ENCODE measurements at regions not wholly inside any gene's neighbourhood (a gene's known extent, or its start where the extent isn't known, plus 50 kb on each side); places are given as distances from the start of the nearest gene placed in this dataset.
"Not testable (repeated sequence)": the region's sequence is repeated elsewhere in the genome, so short reads cannot be mapped to it uniquely, and the experiment has no call there.

DNA sequence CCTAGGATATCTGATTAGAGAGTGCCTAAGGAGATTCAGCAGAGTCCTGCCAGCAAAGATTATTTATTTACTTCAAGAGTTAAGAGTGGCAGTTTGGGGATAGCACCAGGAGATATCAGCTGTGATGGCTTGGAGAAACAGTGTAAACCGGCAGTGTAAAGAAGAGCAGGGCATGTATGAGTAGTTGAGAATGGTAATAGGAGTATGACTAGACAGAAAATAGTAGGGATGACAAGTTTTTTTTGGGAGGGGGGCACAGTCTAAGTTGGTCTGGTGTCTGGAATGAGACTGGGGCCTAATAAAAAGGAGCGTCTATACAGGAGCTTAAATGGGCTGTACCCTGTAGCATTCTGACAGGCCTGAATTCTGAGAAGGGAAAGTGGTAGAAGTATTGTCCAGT, 181.8 kb upstream of the TRPC7 start:
- not testable (repeated sequence) for H3K36me3 ChIP-seq (ENCODE audit: insufficient read depth); H3K4me3 ChIP-seq (ENCODE audit: low read depth, low read length); DNase-seq (ENCODE audit: extremely low spot score); H3K27ac ChIP-seq (ENCODE audit: low read depth); H3K4me1 ChIP-seq (ENCODE audit: insufficient read depth)
- 50% methylated on average over 2 of the region's 2 CpGs for WGBS

DNA sequence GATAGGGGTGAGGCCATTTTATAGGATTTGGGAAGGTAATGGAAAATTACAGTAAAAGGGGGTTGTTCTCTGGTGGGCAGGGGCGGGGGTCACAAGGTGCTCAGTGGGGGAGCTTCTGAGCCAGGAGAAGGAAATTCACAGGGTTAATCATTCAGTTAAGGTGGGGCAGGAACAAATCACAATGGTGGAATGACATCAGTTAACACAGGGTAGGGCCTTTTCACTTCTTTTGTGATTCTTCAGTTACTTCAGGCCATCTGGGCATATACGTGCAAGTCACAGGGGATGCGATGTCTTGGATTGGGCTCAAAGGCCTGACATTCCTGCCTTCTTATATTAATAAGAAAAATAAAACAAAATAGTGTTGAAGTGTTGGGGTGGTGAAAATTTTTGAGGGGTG, 181.1 kb upstream of the TRPC7 start:
- WGBS = 89% methylated on average over 3 of the region's 3 CpGs
- H3K4me3 ChIP-seq (ENCODE audit: low read depth, low read length); H3K4me1 ChIP-seq (ENCODE audit: insufficient read depth); DNase-seq (ENCODE audit: extremely low spot score); H3K36me3 ChIP-seq (ENCODE audit: insufficient read depth); H3K27ac ChIP-seq (ENCODE audit: low read depth): not testable (repeated sequence)

GRCh38 chr5:136545031-136545430, 179.7 kb upstream of the TRPC7 start:
- H3K4me3 ChIP-seq (ENCODE audit: low read depth, low read length); H3K36me3 ChIP-seq (ENCODE audit: insufficient read depth); DNase-seq (ENCODE audit: extremely low spot score); H3K4me1 ChIP-seq (ENCODE audit: insufficient read depth); H3K27ac ChIP-seq (ENCODE audit: low read depth): not testable (repeated sequence)
- WGBS = 95% methylated on average over 5 of the region's 5 CpGs

DNA sequence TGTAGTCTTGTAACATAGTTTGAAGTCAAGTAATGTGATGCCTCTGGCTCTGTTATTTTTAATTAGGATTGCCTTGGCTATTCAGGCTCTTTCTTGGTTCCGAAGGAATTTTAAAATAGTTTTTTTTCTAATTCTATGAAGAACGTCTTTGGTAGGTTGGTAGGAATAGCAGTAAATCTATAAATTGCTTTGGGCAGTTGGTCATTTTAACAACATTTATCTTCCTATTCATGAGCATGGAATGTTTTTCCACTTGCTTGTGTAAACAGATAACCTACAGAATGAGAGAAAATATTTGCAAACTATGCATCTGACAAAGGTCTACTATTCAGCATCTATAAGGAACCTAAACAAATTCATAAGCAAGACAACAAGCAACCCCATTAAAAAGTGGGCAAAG, 173.2 kb upstream of the TRPC7 start:
- Histone ChIP-seq H3K4me3 (ENCODE audit: low read depth, low read length) (no peak overlapping the region), H3K27ac (ENCODE audit: low read depth) (no peak overlapping the region), H3K36me3 (ENCODE audit: insufficient read depth) (no peaks in the 10 kb centered on the region), H3K4me1 (ENCODE audit: insufficient read depth) (no peaks in the 10 kb centered on the region)
- DNase-seq (ENCODE audit: extremely low spot score) = no peak
- WGBS = 82% methylated on average over 2 of the region's 2 CpGs

DNA sequence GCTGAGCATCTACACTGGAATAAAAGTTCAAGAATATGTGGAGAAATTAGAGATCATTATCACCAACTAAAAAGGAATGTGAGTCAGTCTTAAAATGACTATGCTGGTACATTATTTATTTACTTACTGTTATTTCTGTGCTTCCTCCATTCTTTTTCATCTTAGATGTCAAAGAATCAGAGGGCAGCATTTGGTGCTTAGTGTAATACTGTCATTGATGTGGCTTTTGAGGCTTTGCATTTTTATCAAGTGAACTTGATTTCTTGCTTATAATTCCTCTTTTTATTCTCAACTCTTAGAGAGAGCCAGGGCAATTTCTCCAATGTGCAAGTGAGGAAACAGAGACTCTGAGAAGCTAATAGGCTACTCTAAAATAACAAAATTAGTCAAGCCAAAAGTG, 163.7 kb upstream of the TRPC7 start:
- Histone ChIP-seq H3K27ac (ENCODE audit: low read depth) (no peak overlapping the region), H3K36me3 (ENCODE audit: insufficient read depth) (no peaks in the 10 kb centered on the region), H3K4me3 (ENCODE audit: low read depth, low read length) (no peak overlapping the region), H3K4me1 (ENCODE audit: insufficient read depth) (no peaks in the 10 kb centered on the region)
- no peak for DNase-seq (ENCODE audit: extremely low spot score)

GRCh38 chr5:136528481-136529030, 163.2 kb upstream of the TRPC7 start:
- 35% methylated on average over 2 of the region's 2 CpGs for WGBS
- Histone ChIP-seq H3K36me3 (ENCODE audit: insufficient read depth) (no peaks in the 10 kb centered on the region), H3K4me1 (ENCODE audit: insufficient read depth) (no peaks in the 10 kb centered on the region), H3K27ac (ENCODE audit: low read depth) (no peak overlapping the region), H3K4me3 (ENCODE audit: low read depth, low read length) (no peak overlapping the region)
- DNase-seq (ENCODE audit: extremely low spot score) = no peak

GRCh38 chr5:136527311-136527710, 162.0 kb upstream of the TRPC7 start:
- Histone ChIP-seq H3K4me3 (ENCODE audit: low read depth, low read length) (no peak overlapping the region), H3K27ac (ENCODE audit: low read depth) (no peak overlapping the region), H3K4me1 (ENCODE audit: insufficient read depth) (no peaks in the 10 kb centered on the region), H3K36me3 (ENCODE audit: insufficient read depth) (no peaks in the 10 kb centered on the region)
- WGBS = 42% methylated on average over 4 of the region's 4 CpGs
- DNase-seq (ENCODE audit: extremely low spot score) = no peak

GRCh38 chr5:136526791-136527190, 161.4 kb upstream of the TRPC7 start:
- no peaks in the 10 kb centered on the region for H3K4me1 ChIP-seq (ENCODE audit: insufficient read depth)
- no peak overlapping the region for H3K4me3 ChIP-seq (ENCODE audit: low read depth, low read length)
- no peak for DNase-seq (ENCODE audit: extremely low spot score)
- H3K27ac ChIP-seq (ENCODE audit: low read depth) = no peak overlapping the region
- WGBS = 65% methylated on average over 5 of the region's 5 CpGs
- H3K36me3 ChIP-seq (ENCODE audit: insufficient read depth) = no peaks in the 10 kb centered on the region

- H3K4me3 ChIP-seq (ENCODE audit: low read depth, low read length) = no peak overlapping the region
- H3K36me3 ChIP-seq (ENCODE audit: insufficient read depth) = no peaks in the 10 kb centered on the region
- 44% methylated on average over 4 of the region's 4 CpGs for WGBS
- no peak for DNase-seq (ENCODE audit: extremely low spot score)
- no peaks in the 10 kb centered on the region for H3K4me1 ChIP-seq (ENCODE audit: insufficient read depth)
- no peak overlapping the region for H3K27ac ChIP-seq (ENCODE audit: low read depth)
Measured at GRCh38 chr5:136526021-136526420, 160.7 kb upstream of the TRPC7 start.

DNA sequence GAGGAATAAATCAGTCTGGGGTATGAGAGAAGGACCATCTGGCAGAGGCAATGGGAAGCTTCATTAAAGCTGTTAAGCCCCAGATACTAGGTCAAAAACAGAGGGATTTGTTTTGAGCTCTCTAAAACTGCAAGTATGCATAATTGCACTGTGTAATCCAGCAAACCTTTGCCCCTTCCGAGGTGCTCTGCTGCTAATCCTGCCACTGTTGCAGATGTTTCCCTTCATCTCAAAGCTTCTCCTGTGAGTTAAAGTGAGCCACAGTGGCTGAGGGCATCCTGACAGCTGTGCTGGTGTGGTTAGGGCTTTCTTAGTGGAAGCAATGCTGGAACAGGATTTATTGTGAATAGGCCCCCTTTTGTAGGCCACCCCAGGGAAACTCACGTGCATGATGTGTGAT, 160.3 kb upstream of the TRPC7 start:
- Histone ChIP-seq H3K4me3 (ENCODE audit: low read depth, low read length) (no peak overlapping the region), H3K27ac (ENCODE audit: low read depth) (no peak overlapping the region), H3K36me3 (ENCODE audit: insufficient read depth) (no peaks in the 10 kb centered on the region), H3K4me1 (ENCODE audit: insufficient read depth) (no peaks in the 10 kb centered on the region)
- 25% methylated on average over 2 of the region's 2 CpGs for WGBS
- DNase-seq (ENCODE audit: extremely low spot score) = no peak

GRCh38 chr5:136522217-136522956, 157.0 kb upstream of the TRPC7 start:
- 55% methylated on average over 3 of the region's 3 CpGs for WGBS
- DNase-seq (ENCODE audit: extremely low spot score) = no peak
- no peak overlapping the region for H3K4me3 ChIP-seq (ENCODE audit: low read depth, low read length)
- no peaks in the 10 kb centered on the region for H3K36me3 ChIP-seq (ENCODE audit: insufficient read depth)
- no peaks in the 10 kb centered on the region for H3K4me1 ChIP-seq (ENCODE audit: insufficient read depth)
- no peak overlapping the region for H3K27ac ChIP-seq (ENCODE audit: low read depth)

GRCh38 chr5:136521696-136522095, 156.4 kb upstream of the TRPC7 start:
- no peak overlapping the region for H3K4me3 ChIP-seq (ENCODE audit: low read depth, low read length)
- H3K36me3 ChIP-seq (ENCODE audit: insufficient read depth) = no peaks in the 10 kb centered on the region
- H3K27ac ChIP-seq (ENCODE audit: low read depth) = no peak overlapping the region
- no peaks in the 10 kb centered on the region for H3K4me1 ChIP-seq (ENCODE audit: insufficient read depth)
- DNase-seq (ENCODE audit: extremely low spot score) = no peak

- Histone ChIP-seq H3K4me3 (ENCODE audit: low read depth, low read length) (no peak overlapping the region), H3K4me1 (ENCODE audit: insufficient read depth) (no peaks in the 10 kb centered on the region), H3K36me3 (ENCODE audit: insufficient read depth) (no peaks in the 10 kb centered on the region), H3K27ac (ENCODE audit: low read depth) (no peak overlapping the region)
- DNase-seq (ENCODE audit: extremely low spot score) = no peak
- 71% methylated on average over 3 of the region's 3 CpGs for WGBS
Measured at GRCh38 chr5:136518814-136519213, 153.5 kb upstream of the TRPC7 start.

- Histone ChIP-seq H3K27ac (ENCODE audit: low read depth) (no peak overlapping the region), H3K36me3 (ENCODE audit: insufficient read depth) (no peaks in the 10 kb centered on the region), H3K4me3 (ENCODE audit: low read depth, low read length) (no peak overlapping the region), H3K4me1 (ENCODE audit: insufficient read depth) (no peaks in the 10 kb centered on the region)
- DNase-seq (ENCODE audit: extremely low spot score) = no peak
- WGBS = 83% methylated on average over 1 of the region's 1 CpG
Measured at GRCh38 chr5:136518174-136518573, 152.8 kb upstream of the TRPC7 start.

- Histone ChIP-seq H3K4me3 (ENCODE audit: low read depth, low read length) (no peak overlapping the region), H3K27ac (ENCODE audit: low read depth) (no peak overlapping the region), H3K36me3 (ENCODE audit: insufficient read depth) (no peaks in the 10 kb centered on the region), H3K4me1 (ENCODE audit: insufficient read depth) (no peaks in the 10 kb centered on the region)
- WGBS = 61% methylated on average over 1 of the region's 1 CpG
- DNase-seq (ENCODE audit: extremely low spot score) = no peak
Measured at GRCh38 chr5:136517755-136518154, 152.4 kb upstream of the TRPC7 start.
